Stimulated activated CD4-positive, alpha-beta T cell treated with anti-CD3 and anti-CD28 coated beads, TNF-alpha, amount 100 ng/mL, for 48 hours (primary cell): ENCODE measurements at regions not wholly inside any gene's neighbourhood (a gene's known extent, or its start where the extent isn't known, plus 50 kb on each side); places are given as distances from the start of the nearest gene placed in this dataset.

Source experiments
- DNase-seq, 3 donors: peaks; one replicate each; pipeline ENCODE4 v3.0.0-alpha.2; 2020; ENCODE audit warnings: low read depth in 3 of 3

- DNase-seq, result no peak
These were observed 175.9 kb downstream of the ZDHHC21 start for GRCh38 chr9:14517154-14517906.

- no peak for DNase-seq
These were observed 176.6 kb downstream of the ZDHHC21 start for GRCh38 chr9:14516656-14517055.

GRCh38 chr9:14515571-14516198 lies 177.5 kb downstream of the ZDHHC21 start:
- DNase-seq, result no peak

GRCh38 chr9:14515049-14515448 lies 178.2 kb downstream of the ZDHHC21 start:
- no peak for DNase-seq

- DNase-seq, result no peak
These were observed 180.3 kb downstream of the ZDHHC21 start for GRCh38 chr9:14512942-14513341.

- no peak for DNase-seq
These were observed 181.8 kb downstream of the ZDHHC21 start for GRCh38 chr9:14511452-14511851.

- DNase-seq, result no peak
These were observed 184.3 kb downstream of the ZDHHC21 start for GRCh38 chr9:14508884-14509283.

GRCh38 chr9:14501366-14501765 lies 187.4 kb upstream of the NFIB start:
- no peak for DNase-seq

GRCh38 chr9:14500705-14501104 lies 186.8 kb upstream of the NFIB start:
- DNase-seq, result no peak

GRCh38 chr9:14499976-14500375 lies 186.0 kb upstream of the NFIB start:
- DNase-seq, result no peak

GRCh38 chr9:14498824-14499223 lies 184.9 kb upstream of the NFIB start:
- DNase-seq, result no peak

- DNase-seq, result no peak
These were observed 183.5 kb upstream of the NFIB start for GRCh38 chr9:14497476-14497875.

GRCh38 chr9:14488421-14489190 lies 174.7 kb upstream of the NFIB start:
- DNase-seq, result no peak

GRCh38 chr9:14487547-14488185 lies 173.7 kb upstream of the NFIB start:
- DNase-seq, result no peak

- DNase-seq, result no peak
These were observed 171.4 kb upstream of the NFIB start for GRCh38 chr9:14485366-14485765.

- DNase-seq, result no peak
These were observed 168.9 kb upstream of the NFIB start for GRCh38 chr9:14482856-14483255.

GRCh38 chr9:14480526-14480925 lies 166.6 kb upstream of the NFIB start:
- no peak for DNase-seq

GRCh38 chr9:14479163-14479560 lies 165.2 kb upstream of the NFIB start:
- no peak for DNase-seq

- no peak for DNase-seq
These were observed 164.5 kb upstream of the NFIB start for GRCh38 chr9:14478175-14479162.

- no peak for DNase-seq
These were observed 157.1 kb upstream of the NFIB start for GRCh38 chr9:14471041-14471440.
